OCI-LY1 (cell line): ENCODE measurements at regions not wholly inside any gene's neighbourhood (a gene's known extent, or its start where the extent isn't known, plus 50 kb on each side); places are given as distances from the start of the nearest gene placed in this dataset.

Experiments
- CTCF ChIP-seq: fragments of 200-600 bp; sonication (generic), shearing (Covaris generic); IDR thresholded peaks from 2 replicates; pipeline ENCODE4 v1.5.1; 2017; ENCODE audit warnings: mild to moderate bottlenecking, antibody characterized with exemption, low read length, moderate library complexity, mixed read lengths
- EZH2 ChIP-seq: fragments of 200-600 bp; sonication (generic), shearing (Covaris generic); IDR thresholded peaks from 2 replicates; pipeline ENCODE4 v1.8.0; 2017; ENCODE audit warnings: borderline replicate concordance, mixed run types, mild to moderate bottlenecking, antibody characterized with exemption, low read length, moderate library complexity, mixed read lengths

- peak; percentile 92 for TF ChIP-seq CTCF
- TF ChIP-seq EZH2, result no peak
Measured at GRCh38 chr2:104033399-104033798, 820.5 kb upstream of the POU3F3 start.
